ENCODE measurements at regions not wholly inside any gene's neighbourhood (a gene's known extent, or its start where the extent isn't known, plus 50 kb on each side); places are given as distances from the start of the nearest gene placed in this dataset.

GRCh38 chr10:91569522-91569921, 63.3 kb downstream of the PPP1R3C start:
- no peak for TF ChIP-seq CTCF (IDR thresholded peaks at IDR 0.05)
- TF ChIP-seq EP300 (IDR thresholded peaks at IDR 0.05), result no peak
- TF ChIP-seq POLR2A (IDR thresholded peaks at IDR 0.05), result no peak
